Epithelial cell of prostate (primary cell): ENCODE measurements at regions not wholly inside any gene's neighbourhood (a gene's known extent, or its start where the extent isn't known, plus 50 kb on each side); places are given as distances from the start of the nearest gene placed in this dataset.
"Not testable (repeated sequence)": the region's sequence is repeated elsewhere in the genome, so short reads cannot be mapped to it uniquely, and the experiment has no call there.

ENCODE experiments used
- DNase-seq: peaks from one replicate; pipeline ENCODE4 v3.0.0-alpha.2; 2011; ENCODE audit warnings: low read depth, low spot score
- H3K27ac ChIP-seq: fragments of 450-650 bp; 2 replicates; pipeline ENCODE4 v1.5.1; 2017; ENCODE audit warnings: mild to moderate bottlenecking

DNA sequence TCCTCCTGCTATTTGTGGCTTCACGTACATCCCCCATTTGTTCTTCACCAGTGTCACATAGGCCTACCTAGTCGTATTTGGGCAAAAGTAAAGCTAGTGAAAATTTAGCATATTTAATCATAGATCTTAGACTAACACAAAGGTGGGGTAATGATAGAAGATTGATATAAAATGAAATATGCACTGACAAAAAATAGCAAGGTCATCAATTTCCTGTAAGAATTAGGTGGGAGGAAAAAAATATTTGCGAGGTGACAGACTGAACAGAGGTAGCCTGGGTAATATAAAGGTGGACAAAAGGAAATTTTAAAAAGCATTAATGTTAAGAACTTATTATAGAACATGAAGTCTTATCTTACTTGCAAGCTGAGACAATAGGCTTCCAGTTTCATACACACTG lies 239.9 kb downstream of the PCDH10 start:
- no peak for DNase-seq

DNA sequence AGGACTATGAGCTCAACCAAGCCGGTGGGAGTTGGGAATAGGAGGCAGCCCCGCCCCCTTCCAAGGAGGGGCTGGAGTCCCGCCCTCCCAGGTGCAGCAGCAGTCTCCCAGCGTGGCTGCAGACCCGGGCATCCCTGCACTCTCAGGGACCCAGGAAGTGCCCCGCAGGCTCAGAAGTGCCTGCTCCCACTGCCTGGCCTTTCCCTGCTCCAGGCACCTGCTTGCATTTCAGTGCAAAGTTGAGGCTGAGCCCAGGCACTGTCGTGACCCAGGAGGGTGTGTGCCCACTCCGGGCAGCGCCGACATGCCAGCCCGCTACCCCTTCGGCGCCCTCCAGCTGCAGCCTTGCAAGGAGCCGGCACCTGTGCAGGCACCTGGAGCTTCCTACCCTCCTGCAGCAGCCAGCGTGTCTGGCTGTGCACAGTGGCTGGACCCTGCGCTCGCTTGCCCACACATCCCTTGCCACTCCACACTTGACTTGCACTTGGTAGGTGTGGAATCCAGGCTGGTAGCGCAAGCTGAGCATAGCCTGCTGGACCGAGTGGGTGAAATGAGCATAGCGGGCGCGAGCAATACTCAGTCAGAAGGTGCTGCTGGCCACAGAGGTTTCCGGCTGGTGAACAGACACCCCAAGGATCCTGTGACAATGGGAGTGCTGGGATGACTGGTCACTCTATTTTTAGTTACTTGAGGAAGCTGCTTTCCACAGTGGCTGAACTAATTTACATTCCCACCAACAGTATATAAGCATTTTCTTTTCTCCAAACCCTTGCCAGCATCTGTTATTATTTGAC lies 236.3 kb downstream of the PCDH10 start:
- no peak overlapping the region for H3K27ac ChIP-seq
- no peak for DNase-seq

More for the DNA sequence above, 239.9 kb downstream of the PCDH10 start:
- no peak overlapping the region for H3K27ac ChIP-seq

DNA sequence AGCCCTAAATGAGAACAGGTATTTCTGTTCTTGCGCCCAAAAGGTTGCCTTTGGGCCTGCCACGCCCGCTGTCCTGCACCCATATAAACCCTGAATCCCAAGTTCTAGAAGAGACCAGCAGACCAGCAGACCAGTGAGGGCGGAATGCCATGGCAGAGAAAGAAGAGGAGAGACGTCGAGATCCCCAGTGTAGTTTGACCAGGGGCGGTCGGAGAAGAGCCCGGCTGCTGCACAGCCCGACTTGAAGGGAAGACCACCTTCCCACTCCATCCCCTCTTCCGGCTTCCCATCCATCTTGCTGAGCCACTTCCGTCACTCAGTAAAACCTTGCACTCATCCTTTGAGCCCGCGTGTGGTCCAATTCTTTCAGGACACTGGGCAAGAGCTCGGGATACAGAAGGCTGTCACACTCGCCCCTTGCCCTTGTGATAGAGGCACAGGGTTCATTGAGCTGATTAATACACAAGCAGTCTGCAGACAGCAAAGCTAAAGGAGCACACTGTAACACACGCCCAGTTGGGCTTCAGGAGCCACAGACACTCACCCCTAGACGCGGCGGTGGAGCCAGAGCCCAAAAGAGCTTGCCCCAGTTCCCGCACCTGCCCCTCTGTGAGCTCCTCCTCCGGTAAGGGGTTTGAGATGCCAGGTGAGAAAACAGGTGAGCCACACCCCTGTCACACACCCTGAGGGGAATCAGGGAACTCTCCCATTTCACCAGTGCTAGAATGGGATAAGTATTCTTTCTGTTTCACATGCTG lies 230.8 kb downstream of the PCDH10 start:
- no peak overlapping the region for H3K27ac ChIP-seq
- DNase-seq, result no peak

DNA sequence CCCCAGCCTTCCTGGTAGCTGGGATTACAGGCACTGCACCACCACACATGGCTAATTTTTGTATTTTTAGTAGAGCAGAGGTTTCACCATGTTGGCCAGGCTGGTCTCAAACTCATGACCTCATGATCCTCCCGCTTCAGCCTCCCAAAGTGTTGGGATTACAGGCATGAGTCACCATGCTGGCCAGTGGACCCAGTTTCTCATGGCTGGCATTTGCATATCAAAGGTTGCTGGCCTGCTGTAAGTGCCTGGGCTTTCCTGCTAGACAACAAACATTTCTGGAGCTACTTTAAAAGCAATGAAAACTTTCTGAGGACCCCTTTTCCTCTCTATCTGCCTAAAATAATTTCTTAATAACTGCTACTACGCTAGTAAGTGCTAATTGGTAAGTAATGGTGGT lies 228.2 kb downstream of the PCDH10 start:
- DNase-seq, result no peak
- H3K27ac ChIP-seq, result no peak overlapping the region

DNA sequence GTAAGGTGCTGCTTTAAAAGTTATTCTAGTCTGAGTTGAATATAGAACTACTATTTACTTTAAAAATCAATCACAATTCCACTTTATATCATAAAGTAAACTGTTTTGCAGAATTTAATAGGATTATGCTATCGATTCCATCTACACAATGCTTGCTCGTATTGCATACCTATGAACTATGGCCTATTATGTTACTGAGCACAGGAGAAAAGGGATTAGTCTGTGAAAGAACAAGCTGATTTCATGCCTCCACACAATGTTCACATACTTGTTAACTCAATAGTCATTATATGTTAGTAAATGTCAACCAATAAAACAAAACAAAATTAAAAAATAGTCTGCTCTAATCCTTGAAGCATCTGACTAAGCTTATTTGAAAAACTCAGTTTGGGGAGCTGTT lies 223.6 kb downstream of the PCDH10 start:
- no peak overlapping the region for H3K27ac ChIP-seq
- DNase-seq, result no peak

DNA sequence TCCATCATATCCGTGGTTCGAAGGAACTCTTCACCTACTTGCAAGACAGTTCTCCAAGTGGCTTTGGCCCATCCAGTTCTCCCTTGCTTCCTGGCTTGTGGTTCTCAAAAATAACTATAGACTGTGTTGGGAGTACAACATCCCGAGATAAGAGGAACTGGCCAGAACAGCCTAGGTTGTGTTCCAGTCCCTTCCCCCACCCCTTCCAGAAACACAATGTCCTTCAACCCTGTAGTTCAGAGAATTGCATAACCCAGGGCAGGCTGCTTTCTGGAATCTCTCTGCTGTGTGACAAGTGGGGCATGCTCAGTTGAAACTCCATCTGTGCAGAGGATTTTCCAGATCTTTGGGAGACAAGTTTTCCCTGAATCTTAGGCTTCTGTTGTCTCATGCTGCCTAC lies 206.5 kb downstream of the PCDH10 start:
- no peak for DNase-seq
- no peak overlapping the region for H3K27ac ChIP-seq

DNA sequence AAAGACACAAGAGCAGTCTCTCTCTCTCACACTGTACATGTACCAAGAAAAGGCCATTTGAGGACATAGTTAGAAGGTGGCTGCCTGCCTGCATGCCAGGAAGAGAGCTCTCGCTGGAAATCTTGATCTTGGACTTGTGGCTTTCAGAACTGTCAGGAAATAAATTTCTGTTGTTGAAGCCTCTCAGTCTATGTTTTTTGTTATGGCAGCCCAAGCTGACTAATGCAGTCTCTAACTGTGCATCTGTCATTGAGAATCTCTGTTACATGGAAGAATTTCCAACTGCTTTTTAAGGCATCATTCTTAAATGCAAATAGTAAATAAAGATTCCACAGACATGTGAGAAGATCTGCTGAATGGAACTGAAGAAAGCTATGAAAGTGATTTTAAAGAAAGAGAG lies 198.3 kb downstream of the PCDH10 start:
- no peak for DNase-seq
- H3K27ac ChIP-seq, result no peak overlapping the region

DNA sequence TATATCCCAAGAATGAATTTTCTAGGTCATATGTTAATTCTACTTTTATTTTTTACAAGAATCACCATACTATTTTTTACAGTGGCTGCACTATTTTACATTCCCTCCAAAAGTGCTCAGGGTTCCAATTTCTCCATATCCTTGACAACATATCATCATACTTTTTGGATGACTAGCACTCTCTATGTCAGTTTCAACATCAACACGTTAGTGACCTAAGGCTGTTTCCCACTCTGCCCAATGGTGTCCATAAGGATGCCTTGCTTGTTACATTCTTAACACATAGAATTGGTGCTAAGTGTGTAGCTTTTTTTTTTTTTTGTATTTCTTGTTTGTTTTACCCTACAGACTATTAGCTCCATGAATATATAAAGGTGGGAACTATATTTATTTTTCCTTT lies 175.4 kb downstream of the PCDH10 start:
- no peak for DNase-seq
- no peak overlapping the region for H3K27ac ChIP-seq

DNA sequence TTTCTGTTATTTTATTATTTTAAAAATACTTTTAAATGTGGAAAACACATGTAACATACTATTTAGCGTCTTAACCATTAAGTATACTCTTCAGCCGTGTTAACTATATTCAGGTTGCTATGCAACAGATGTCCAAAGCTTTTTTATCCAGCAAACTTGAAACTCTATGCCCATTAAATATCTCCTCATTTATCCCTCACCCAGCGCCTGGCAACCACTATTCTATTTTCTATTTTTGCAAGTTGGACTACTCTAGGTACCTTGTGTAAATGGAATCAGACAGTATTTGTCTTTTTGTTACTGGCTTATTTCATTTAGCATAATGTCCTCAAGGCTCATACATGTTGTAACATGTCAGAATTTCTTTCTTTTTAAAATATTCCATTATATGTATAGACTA lies 174.6 kb downstream of the PCDH10 start:
- H3K27ac ChIP-seq, result no peak overlapping the region
- DNase-seq, result no peak

DNA sequence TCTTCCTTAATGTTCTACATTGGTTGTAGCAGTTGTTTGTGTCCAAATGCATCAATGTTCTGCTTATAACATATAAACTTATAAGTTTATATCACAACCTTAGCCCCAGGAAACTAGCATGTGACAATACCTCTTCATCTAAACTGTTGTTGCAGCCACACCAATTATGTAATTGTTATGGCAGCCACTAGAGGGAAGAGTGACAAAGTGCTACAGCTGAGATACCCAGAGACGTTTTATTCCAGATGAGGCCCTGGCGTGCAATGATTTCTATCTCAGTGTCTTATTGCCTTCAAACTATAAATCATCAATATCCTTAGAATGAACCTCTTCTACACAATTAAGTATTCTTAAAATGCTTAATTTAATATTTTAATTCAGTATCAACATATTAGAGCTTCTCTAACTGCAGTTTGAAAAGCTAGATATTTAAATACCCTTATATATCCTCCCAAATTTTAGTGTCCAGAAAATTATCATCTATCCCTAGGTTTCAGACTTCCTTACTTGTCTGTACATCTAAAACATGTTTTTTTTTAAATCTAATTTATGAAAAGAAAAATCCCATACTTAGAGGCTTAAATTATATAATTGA lies 171.6 kb downstream of the PCDH10 start:
- no peak overlapping the region for H3K27ac ChIP-seq
- no peak for DNase-seq

DNA sequence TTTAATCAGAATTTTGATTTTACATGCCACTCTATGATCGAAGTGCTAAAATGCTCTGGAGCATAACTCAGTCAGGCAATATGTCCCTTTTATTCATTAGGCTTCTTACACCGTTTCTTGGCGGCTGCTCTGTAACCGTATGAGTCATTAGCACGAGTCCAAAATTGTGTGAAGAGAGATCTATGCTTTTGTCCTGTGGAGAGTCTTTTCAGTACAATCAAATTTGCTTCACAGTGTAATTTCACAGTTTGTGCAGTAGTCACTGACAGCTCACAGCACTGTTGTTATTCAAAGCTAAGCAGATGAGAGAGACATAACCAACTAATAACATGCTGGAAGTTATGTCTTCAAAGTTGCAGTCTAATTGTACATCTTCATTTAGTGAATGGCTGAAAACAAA lies 167.8 kb downstream of the PCDH10 start:
- DNase-seq, result no peak
- H3K27ac ChIP-seq, result no peak overlapping the region

DNA sequence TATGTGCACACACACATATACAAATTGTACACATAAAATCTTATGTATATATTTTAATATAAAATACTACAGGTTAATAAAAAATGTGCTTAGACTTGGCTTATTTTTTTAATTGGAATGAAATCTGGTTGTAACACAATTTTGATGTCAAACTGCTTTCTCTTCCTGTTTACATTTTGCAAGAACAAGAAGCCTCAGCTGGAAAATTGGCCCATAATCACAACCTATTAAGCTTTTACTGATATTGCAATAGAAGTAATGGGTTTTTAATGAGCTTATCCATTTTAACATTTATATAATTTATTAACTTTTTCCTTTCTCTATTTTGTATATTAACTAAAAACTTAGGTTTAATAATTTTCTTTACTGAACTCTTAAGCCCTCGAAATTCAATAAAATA lies 165.9 kb downstream of the PCDH10 start:
- no peak for DNase-seq
- H3K27ac ChIP-seq, result no peak overlapping the region

DNA sequence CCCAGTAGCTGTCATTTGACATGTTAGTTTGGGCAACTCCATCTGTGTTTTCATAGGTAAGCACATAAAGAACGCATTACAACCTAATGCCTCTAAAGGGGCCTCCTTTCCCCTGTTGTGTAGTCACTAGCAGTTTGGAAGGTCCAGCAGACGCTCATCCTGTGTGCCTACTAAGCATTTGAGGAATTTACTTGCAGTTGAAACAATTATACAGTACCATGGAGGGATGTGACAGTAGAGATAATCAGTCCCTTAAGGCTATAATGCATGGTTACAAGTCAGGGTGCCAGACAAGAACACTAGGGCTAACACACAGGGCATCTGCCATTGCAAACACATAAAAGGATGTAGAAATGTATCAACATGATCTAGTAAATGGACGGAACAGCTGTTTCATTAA lies 138.3 kb downstream of the PCDH10 start:
- no peak for DNase-seq
- no peak overlapping the region for H3K27ac ChIP-seq

DNA sequence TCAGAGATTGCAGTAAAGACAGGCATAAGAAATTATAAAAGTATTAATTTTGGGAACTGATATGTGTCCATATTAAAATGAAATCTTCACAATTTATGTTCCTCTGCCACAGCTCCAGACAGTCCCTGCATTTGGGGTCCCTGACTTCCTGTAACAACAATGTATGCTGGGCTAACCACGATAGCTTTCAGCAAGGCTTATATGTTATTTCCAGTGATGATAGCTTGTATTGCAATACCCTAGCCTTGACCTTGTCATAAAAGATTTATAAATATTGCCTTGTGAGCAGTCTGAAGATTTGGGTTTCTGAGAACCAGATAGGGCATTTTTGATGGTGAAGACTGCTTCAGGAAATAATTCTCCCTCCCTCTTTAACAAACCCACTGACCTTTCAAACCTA lies 129.5 kb downstream of the PCDH10 start:
- DNase-seq, result no peak
- H3K27ac ChIP-seq, result no peak overlapping the region

DNA sequence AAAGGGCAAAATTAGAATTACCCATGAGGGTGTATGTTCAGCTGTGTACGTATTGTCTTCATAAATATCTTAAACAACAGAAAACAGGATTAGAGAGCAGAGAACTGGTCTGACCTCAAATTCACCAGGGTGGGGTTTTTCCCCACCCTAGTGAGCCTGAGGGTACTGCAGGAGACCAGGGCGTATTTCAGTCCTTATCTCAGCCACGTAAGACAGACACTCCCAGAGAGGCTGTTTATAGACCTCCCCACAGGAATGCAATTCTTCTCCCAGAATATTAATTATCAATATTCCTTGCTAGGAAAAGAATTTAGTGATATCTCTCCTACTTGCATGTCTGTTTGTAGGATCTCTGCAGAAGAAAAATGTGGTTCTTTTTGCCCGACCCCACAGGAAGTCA lies 128.8 kb downstream of the PCDH10 start:
- not testable (repeated sequence) for DNase-seq, H3K27ac ChIP-seq

DNA sequence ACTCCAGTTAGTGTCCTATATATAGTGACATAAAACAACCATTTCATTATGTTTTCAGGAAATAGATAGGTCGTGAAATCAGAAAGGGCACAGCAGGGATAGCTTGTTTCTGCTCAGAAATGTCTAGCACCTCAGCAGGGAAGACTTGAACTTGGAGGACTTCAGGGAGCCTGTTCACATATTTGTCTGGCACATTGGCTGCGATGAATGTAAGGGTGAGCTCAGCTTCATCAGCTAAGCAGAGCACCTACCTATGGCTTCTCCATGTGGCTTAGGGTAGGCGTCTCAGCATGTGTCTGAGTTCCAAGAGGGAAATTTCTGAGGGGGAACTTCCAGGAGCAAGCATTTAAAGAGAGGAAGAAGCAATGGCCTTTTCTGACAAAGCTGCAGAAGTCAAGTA lies 126.2 kb downstream of the PCDH10 start:
- no peak overlapping the region for H3K27ac ChIP-seq
- DNase-seq, result no peak

DNA sequence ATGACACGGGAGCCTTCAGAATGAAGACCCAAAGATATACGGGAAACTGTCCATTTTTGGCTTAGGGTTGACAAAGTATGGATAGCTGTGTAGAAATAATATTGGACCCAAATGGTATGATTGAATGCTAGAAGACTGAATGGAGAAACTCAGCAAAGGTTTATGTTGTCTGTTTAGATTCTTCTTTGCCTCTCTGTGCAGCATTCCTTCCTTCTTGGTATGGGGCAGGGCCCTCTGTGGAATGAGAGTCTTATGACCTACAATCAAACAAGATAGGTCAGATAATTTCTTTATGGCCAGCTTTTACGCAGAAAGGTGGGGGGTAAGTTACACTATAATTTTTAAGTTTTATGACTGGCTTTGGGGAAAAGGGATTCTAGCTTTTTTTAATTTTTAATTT lies 124.3 kb downstream of the PCDH10 start:
- H3K27ac ChIP-seq, result no peak overlapping the region
- no peak for DNase-seq

DNA sequence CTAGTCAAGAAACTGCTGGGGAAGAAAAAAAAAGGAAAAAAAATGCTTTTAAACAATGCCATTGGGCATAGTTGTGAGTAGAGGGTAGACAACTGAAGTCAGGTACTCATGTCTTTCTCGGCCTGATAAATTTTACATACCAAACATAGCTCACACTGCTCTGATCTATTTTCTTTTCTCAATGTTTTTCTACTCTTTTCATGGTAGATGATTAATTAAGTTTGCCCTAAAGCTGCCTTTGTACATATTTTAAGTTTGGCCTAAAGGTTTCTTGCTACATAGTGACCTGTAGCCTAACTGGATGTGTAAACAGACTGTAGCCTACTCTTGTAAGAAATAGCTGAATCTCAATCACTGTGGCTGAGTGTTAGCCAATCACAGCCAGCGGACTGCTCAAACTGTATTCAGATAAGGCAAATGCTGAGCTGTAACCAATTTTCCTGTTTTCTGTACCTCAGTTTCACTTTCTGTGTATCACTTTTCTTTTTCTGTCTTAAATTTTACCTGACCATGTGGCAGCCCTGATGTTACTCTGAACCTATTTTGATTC lies 121.0 kb downstream of the PCDH10 start:
- no peak for DNase-seq
- H3K27ac ChIP-seq, result no peak overlapping the region

DNA sequence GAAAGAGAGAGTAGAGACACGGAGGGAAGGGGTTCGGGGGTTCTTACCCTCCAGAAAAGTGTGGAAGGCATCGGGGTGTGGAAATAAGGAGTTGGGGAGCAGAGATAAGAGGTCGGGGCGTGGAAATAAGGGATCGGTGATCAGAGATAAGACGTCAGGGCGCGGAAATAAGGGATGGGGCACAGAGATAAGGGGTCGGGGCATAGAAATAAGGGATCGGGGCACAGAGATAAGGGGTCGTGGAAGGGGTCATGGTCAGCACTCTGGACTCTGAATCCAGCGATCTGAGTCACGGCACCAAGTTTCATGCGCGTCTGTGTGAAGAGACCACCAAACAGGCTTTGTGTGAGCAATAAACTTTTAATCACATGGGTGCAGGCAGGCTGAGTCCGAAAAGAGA lies 119.1 kb downstream of the PCDH10 start:
- no peak overlapping the region for H3K27ac ChIP-seq
- DNase-seq, result no peak

DNA sequence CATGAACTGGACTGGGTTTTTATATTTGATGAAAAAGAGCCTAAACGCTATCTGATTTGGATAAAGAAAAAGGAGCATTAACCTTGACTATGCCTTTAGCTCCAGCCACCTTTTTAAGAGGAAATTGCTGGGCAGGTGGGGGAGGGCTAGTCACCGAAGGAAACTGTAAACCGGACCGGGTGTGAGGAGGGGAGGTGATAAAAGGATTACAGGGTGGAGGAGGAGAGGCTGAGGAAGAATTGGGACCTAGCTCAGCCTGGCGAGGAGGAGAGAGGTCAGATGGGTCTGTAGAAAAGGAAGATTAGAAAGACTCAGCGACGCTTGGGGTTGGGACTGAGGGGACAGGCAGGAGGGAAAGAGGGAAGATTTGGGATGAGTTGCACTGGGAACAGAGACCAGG lies 118.4 kb downstream of the PCDH10 start:
- not testable (repeated sequence) for H3K27ac ChIP-seq, DNase-seq

DNA sequence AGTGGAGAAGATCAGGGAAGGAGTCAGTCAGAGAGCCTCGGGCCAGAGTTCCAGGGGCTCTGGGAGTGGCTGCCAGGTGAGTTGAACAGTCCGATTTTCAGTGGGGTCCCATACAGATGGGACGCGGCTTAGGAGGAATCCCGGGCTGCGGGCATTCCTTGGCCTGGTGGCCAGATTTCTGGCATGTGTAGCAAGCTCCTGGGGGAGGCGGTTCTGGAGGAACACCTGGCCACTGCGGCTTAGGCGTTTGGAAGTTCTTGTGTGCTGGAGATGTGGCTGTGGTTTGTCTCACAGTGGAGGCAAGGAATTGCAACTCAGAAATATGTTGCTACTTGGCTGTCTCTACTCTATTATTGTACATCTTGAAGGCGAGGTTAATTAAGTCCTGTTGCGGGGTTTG lies 117.9 kb downstream of the PCDH10 start:
- H3K27ac ChIP-seq, DNase-seq: not testable (repeated sequence)
